Right renal pelvis (tissue), 4 donors: ENCODE measurements at regions not wholly inside any gene's neighbourhood (a gene's known extent, or its start where the extent isn't known, plus 50 kb on each side); places are given as distances from the start of the nearest gene placed in this dataset.
A peak's percentile ranks its signal among the peaks of the same experiment; 100 is the strongest.
"Not testable (repeated sequence)": the region's sequence is repeated elsewhere in the genome, so short reads cannot be mapped to it uniquely, and the experiment has no call there.

Experiments
- DNase-seq, 4 donors: peaks; one replicate each; pipeline ENCODE4 v3.0.0-alpha.2; 2013; ENCODE audit warnings: low read depth in 4 of 4, low spot score in 3 of 4, missing footprints in 1 of 4

- no peak for DNase-seq
Measured at GRCh38 chr16:26386096-26386495, 680.6 kb upstream of the C16orf82 start.

GRCh38 chr16:26391833-26392232 is 674.9 kb upstream of the C16orf82 start:
- DNase-seq: no peak

- no peak for DNase-seq
Measured at GRCh38 chr16:26394409-26394808, 672.3 kb upstream of the C16orf82 start.

GRCh38 chr16:26395700-26396099 is 671.0 kb upstream of the C16orf82 start:
- no peak for DNase-seq

- peak in 2 of 4 donors; percentile 4 to 5 for DNase-seq
Measured at GRCh38 chr16:26396511-26397235, 670.1 kb upstream of the C16orf82 start.

- DNase-seq: no peak
Measured at GRCh38 chr16:26413780-26414179, 652.9 kb upstream of the C16orf82 start.

GRCh38 chr16:26419458-26419857 is 647.3 kb upstream of the C16orf82 start:
- not testable (repeated sequence) for DNase-seq

GRCh38 chr16:26430618-26431017 is 636.1 kb upstream of the C16orf82 start:
- no peak for DNase-seq

- DNase-seq: no peak
Measured at GRCh38 chr16:26433807-26434206, 632.9 kb upstream of the C16orf82 start.

- no peak for DNase-seq
Measured at GRCh38 chr16:26441178-26441577, 625.5 kb upstream of the C16orf82 start.

- DNase-seq: no peak
Measured at GRCh38 chr16:26442321-26442720, 624.4 kb upstream of the C16orf82 start.

GRCh38 chr16:26447570-26447969 is 619.2 kb upstream of the C16orf82 start:
- DNase-seq: no peak

GRCh38 chr16:26453215-26453614 is 613.5 kb upstream of the C16orf82 start:
- DNase-seq: no peak

- no peak for DNase-seq
Measured at GRCh38 chr16:26454102-26454501, 612.6 kb upstream of the C16orf82 start.

GRCh38 chr16:26456074-26456473 is 610.7 kb upstream of the C16orf82 start:
- DNase-seq: no peak

GRCh38 chr16:26457095-26457494 is 609.6 kb upstream of the C16orf82 start:
- no peak for DNase-seq

- no peak for DNase-seq
Measured at GRCh38 chr16:26457882-26458281, 608.8 kb upstream of the C16orf82 start.

- DNase-seq: no peak
Measured at GRCh38 chr16:26464576-26465266, 602.0 kb upstream of the C16orf82 start.

GRCh38 chr16:26474405-26474804 is 592.3 kb upstream of the C16orf82 start:
- not testable (repeated sequence) for DNase-seq

GRCh38 chr16:26475596-26475995 is 591.1 kb upstream of the C16orf82 start:
- DNase-seq: no peak

- no peak for DNase-seq
Measured at GRCh38 chr16:26491101-26491670, 575.5 kb upstream of the C16orf82 start.

GRCh38 chr16:26491962-26492361 is 574.8 kb upstream of the C16orf82 start:
- no peak for DNase-seq
